GM21367 (cell line): ENCODE measurements at regions not wholly inside any gene's neighbourhood (a gene's known extent, or its start where the extent isn't known, plus 50 kb on each side); places are given as distances from the start of the nearest gene placed in this dataset.

Experiments
- ATAC-seq: cut with Tn5 transposase; IDR thresholded peaks from one replicate; pipeline ENCODE4 v1.9.1; 2021; ENCODE audit not compliant: unreplicated experiment

DNA sequence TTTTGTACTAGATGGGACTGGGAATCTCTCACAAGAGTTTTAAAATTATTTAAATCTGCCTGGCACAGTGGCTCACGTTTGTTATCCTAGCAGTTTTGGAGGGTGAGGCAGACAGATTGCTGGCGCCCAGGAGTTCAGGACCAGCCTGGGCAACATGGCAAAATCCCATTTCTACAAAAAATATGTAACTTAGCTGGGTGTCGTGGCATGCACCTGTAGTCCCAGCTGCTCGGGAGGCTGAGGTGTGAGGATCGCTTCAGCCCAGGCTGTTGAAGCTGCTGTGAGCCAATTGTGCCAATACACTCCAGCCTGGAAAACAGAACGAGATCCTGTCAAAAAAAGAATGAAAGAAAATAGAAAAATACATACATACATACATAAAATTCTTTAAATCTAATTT lies 685.7 kb upstream of the PIK3C3 start:
- no peak for ATAC-seq

GRCh38 chr18:41268271-41268670 lies 686.8 kb upstream of the PIK3C3 start:
- ATAC-seq: no peak

DNA sequence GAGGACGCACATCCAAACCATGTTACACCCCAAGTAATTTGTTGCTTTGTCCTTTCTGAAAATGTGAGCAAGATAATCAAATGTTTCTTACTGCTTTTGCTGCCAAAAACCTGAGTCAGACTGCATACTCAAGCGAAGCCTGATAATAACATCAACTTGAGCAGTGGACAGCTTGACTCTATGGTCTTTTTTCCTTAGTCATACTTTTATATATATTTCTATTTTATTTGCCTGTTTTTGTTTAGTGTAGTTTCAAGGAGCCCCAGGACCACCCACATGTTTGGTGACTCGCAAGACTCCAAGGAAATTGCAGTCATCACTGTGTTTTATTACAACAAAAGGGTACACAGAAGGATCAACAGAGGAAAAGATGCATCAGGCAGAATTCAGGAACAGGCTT lies 688.4 kb upstream of the PIK3C3 start:
- ATAC-seq: no peak

DNA sequence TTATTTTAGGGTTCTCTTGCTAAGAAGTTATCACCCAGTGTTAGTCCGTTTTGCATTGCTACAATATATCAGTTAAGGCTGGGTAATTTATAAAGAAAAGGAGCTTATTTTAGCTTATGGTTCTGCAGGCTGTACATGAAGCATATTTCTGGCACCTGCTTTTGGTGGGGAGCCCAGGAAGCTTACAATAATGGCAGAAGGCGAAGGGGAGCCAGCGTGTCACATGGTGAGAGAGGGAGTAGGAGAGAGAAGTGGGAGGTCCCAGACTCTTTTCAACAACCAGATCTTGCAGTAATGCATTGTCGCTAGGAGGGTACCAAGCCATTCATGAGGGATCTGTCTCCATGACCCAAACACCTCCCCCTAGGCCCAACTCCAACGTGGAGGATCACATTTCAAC lies 688.8 kb upstream of the PIK3C3 start:
- no peak for ATAC-seq

DNA sequence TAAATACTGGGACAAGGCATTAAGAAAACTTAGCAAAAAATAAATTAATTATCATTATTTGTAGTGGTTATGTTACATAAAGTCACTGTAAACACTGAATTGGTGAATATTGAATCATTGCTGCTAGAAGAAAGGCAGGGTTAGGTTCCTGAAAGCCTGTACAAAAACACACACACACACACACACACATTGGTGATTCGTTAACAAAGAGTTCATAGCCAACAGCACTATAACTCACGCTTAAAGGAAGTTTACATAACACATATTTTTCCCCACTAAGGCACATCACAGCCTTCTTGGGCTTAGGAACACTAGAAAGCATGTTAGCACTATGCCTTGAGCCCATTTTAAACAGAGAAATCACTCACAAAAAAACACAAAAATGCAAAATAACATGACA lies 690.0 kb upstream of the PIK3C3 start:
- no peak for ATAC-seq

GRCh38 chr18:41263956-41264355 lies 691.1 kb upstream of the PIK3C3 start:
- ATAC-seq: no peak

DNA sequence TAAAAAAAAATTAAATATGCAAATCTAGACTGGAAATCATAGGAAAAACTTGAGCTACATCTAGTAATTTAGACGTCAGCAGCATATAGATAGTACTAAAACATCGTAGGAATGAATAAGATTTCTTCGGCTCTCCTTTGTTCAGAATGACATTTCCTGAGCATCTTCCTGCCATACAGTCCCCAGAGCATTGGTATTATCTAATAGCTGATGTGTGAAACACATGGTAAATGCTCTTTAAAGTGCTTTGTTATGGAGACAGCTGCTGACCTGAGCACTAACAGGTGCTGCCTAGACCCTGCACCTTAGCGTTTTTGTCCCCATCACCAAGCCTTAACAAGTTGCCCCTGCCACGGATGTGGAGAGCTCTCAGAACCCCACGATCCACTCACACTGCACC lies 692.3 kb upstream of the PIK3C3 start:
- no peak for ATAC-seq

DNA sequence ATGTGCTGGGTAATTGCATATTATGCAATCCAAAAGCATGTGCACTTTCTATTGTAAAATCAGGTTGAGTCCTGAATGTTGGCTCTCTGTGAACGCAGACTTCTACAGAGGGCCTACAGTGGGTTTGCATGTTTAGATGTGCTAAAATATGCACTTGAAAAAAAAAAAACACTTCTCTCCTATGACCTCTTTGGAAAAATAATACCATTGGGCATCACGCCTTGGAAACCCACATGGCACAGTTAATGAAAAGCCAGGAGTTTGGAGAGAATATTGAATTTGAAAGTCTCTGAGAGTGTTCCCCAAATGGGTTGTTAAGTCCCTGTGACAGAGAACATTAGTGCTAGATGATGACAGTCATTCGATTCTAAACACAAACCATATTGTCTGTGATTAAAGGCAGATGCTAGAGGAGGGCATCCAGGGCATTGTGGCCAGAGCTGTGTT lies 710.4 kb upstream of the PIK3C3 start:
- no peak for ATAC-seq

DNA sequence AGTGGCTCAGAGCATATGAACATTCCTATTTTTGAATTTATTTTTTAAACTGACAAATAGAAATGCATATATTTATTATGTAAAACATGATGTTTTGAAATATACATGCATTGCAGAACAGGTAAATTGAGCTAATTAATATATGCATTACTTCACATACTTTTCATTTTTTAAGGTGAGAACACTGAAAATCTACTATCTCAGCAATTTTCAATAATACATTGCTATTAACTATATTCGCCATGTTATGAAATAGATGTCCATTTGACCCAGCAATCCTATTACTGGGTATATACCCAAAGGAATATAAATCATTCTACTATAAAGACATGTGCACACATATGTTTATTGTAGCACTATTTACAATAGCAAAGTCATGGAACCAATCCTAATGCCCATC lies 717.7 kb upstream of the PIK3C3 start:
- ATAC-seq: no peak

- no peak for ATAC-seq
Measured at GRCh38 chr18:41231681-41232080, 723.4 kb upstream of the PIK3C3 start.

DNA sequence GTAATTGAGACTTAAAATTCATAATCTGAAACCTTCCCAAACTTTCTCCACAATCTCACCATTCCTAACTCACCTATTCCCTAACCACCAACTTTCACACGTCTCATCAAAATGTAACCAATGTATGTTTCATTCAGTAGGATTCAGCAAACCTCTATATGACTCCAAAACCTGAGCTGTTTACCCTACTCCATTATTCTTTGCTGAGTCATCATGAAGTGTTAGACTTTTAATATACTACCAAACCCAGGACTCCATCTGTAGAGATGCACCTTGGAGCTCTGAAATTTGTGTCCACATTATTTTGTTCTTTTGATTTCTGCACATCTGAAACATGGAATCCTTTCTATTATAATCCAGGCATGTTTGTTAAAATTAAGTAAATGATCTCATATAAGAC lies 727.0 kb upstream of the PIK3C3 start:
- ATAC-seq: no peak

- no peak for ATAC-seq
Measured at GRCh38 chr18:41226911-41227310, 728.1 kb upstream of the PIK3C3 start.

- ATAC-seq: no peak
Measured at GRCh38 chr18:41226186-41226585, 728.8 kb upstream of the PIK3C3 start.

DNA sequence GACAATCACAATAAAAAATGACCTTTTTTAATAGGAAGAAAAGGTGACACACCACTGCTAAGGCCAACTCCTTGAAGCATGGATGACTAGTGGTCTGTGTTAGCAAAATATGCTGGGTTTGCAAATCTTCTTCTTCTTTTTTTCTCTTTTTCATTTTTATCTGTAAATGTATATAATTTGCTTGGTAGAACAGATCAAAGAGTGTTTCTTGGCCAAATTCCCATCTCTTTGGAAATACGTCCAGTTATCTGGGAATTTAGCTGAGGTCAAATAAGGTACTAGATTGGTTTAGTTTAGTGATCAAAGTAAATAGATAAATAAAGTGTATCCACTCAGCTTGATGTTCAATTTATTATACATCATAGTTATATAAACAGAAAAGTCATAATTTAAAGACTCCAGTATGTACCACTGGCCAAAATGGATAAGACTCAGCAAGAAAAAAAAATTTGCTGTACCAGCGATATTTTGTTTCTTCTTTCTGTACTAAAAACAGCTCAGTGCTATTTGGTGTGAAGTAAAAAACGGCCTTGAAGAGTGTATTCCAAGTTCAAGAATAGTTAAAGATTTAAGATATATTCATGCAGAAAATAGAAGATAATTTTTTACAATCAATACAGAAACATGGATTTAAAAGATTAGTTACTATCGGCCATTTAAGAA lies 738.6 kb upstream of the PIK3C3 start:
- ATAC-seq: no peak

DNA sequence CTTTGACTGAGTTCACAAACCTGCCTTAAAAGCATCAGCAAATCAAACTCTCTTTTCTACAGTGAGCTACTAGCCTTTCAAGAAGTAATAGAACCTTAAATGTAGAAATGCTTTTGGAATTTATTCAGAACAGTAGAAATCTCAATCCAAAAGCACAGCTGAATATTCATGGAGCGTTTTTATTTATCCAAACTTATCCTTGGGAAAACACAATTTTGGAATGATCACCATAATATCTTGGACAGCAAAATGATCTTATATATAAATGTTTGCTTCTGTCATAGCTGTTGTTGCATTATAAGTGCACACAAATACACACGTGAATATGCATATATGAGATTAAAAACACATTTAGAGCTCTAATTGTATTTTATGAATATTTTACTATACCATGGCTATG lies 747.3 kb upstream of the PIK3C3 start:
- ATAC-seq: no peak

DNA sequence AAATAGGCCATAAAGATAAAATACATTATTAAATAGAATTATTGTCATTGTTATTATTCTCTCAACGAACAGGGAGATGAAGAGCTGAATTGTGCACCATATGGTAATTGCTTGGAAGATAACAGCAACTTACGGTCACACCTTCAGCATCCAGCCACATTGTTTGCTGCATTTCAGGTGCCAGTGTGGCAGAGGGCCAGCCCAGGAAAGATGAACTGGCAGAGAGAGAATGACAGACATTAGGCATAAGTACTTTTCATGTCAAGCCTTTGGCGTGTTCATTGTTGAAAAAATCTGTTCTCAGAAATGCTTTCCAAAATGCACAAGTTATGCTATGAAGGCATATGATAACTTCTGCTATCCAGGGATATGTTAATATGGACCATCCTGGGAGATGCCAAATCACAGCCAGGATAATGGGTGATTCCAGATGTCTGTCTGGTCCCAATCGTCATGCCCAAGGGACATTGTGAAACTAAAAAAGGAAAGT lies 748.6 kb upstream of the PIK3C3 start:
- no peak for ATAC-seq

DNA sequence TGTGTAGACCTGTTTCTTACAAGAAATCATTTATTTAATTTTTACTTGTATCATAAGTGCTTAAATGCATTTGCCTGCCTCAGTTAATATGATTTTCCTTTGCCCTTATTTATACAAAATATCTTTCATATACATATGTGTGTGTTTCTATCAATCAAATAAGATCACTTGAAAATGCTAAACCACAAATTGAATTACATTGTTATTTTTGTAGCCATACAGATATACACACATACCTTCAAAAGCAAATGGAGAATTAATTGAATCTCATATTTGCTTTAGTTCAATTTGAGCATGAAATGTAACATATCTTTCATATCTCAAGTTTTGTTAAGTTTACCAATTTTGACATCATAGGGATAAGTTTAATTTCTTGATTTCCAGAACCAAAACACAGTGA lies 755.8 kb upstream of the PIK3C3 start:
- ATAC-seq: no peak

DNA sequence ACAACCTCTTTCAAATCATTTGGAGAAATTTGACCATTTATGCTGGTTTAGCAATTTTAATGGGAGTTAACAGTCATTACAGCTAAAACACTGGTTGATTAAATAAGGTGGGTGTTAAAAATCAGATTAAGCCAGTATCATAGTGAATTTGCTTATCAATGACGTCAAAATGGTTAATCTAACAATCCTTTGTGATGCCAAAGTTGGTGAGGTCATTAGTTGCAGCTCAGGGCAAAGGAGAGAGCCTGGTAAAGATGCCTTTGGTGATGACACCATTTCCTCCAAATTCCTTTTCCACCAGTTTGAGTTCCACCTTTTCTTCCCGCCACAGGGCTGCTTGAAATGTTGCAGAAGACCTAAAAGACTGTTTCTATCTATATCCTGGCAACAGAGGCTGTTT lies 757.1 kb upstream of the PIK3C3 start:
- no peak for ATAC-seq

GRCh38 chr18:41170346-41170745 lies 784.7 kb upstream of the PIK3C3 start:
- no peak for ATAC-seq

- no peak for ATAC-seq
Measured at GRCh38 chr18:41165625-41166024, 789.4 kb upstream of the PIK3C3 start.

DNA sequence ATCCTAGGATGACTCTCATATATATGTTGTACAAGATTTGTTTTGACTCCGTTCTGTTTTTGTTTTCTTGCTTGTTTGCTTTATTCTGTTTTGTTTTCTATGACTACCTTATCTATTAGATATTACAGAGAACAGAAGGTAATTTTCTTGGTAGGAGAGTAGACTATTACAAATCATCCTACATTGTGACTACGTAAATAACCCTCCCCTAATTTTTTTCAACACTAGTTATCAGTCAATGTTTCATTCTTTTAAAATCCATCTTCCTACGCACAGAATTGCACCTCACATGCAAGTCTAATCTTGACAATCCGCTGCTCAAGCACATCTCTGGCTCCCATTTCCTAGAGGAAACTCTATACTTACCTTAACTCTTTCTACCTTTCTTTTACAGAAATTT lies 792.3 kb upstream of the PIK3C3 start:
- ATAC-seq: no peak

- ATAC-seq: no peak
Measured at GRCh38 chr18:41162191-41162590, 792.8 kb upstream of the PIK3C3 start.
